Esophagus squamous epithelium (tissue), 5 donors: ENCODE measurements at regions not wholly inside any gene's neighbourhood (a gene's known extent, or its start where the extent isn't known, plus 50 kb on each side); places are given as distances from the start of the nearest gene placed in this dataset.

Experiments used
- DNase-seq: peaks from one replicate; lab custom pipeline; 2025; lab: John Stamatoyannopoulos, UW
- H3K27ac ChIP-seq, 4 donors: fragments of 200-600 bp; sonication (generic); one replicate each; pipeline ENCODE4 v1.5.1; 2016 to 2019; ENCODE audit warnings: mild to moderate bottlenecking in 1 of 4
- H3K27me3 ChIP-seq, 4 donors: fragments of 200-600 bp; sonication (generic); 1 replicate in 3 of 4; 2 replicates in 1 of 4; pipeline versions ENCODE4 v1.5.1 to v1.6.0; 2017 to 2021; ENCODE audit warnings: antibody characterized with exemption in 1 of 4
- H3K36me3 ChIP-seq, 3 donors: fragments of 200-600 bp; sonication (generic); one replicate each; pipeline ENCODE4 v1.5.1; 2016 to 2019
- H3K4me1 ChIP-seq, 3 donors: fragments of 200-600 bp; sonication (generic); one replicate each; pipeline ENCODE4 v1.5.1; 2017 to 2019
- H3K4me3 ChIP-seq, 4 donors: fragments of 200-600 bp; sonication (generic); 1 replicate in 3 of 4; 2 replicates in 1 of 4; pipeline ENCODE4 v1.5.1; 2016 to 2019; ENCODE audit warnings: mild to moderate bottlenecking in 2 of 4, moderate library complexity in 1 of 4
- H3K9me3 ChIP-seq, 3 donors: fragments of 200-600 bp; sonication (generic); one replicate each; pipeline ENCODE4 v1.5.1; 2016 to 2019
- CTCF ChIP-seq, 6 experiments: fragments of 450-650 bp in 4 of 6; fragments of 200-600 bp in 2 of 6; sonication (generic) in 2 of 6; IDR thresholded peaks; one replicate each; pipeline ENCODE4 v1.5.1; 2016 to 2019; ENCODE audit warnings: antibody characterized with exemption in 6 of 6, mild to moderate bottlenecking in 4 of 6, moderate library complexity in 4 of 6
- POLR2A ChIP-seq, 4 donors: fragments of 450-650 bp; IDR thresholded peaks; one replicate each; pipeline ENCODE4 v1.6.1; 2017; ENCODE audit warnings: antibody characterized with exemption in 4 of 4, mild to moderate bottlenecking in 4 of 4, moderate library complexity in 3 of 4
- WGBS, 2 donors: methylation state at CpG; one replicate each; pipeline ENCODE4 v1.1.5; 2018; 5-methylcytosine and 5-hydroxymethylcytosine counted together
- intact Hi-C: fragments of 100-400 bp; cut with DNase I; formaldehyde crosslinking; loops from one replicate; pipeline ENCODE4 v1.15.0; 2022
- donor health status: DM: yes; HTN: yes; CAD: no.

GRCh38 chr22:34294986-34295385 is 374.7 kb upstream of the LARGE1 start:
- H3K27me3 ChIP-seq = no peaks in the 10 kb centered on the region
- H3K4me3 ChIP-seq = no peak overlapping the region
- no peaks in the 10 kb centered on the region for H3K4me1 ChIP-seq
- intact Hi-C loops = no loop called here
- H3K36me3 ChIP-seq = no peaks in the 10 kb centered on the region
- TF ChIP-seq CTCF (IDR thresholded peaks at IDR 0.05) (no peak), POLR2A (IDR thresholded peaks at IDR 0.05) (no peak)
- WGBS, 2 donors = 63 to 65% methylated on average over 3 of the region's 3 CpGs
- no peaks in the 10 kb centered on the region for H3K9me3 ChIP-seq
- no peak overlapping the region for H3K27ac ChIP-seq
- DNase-seq = no peak

DNA sequence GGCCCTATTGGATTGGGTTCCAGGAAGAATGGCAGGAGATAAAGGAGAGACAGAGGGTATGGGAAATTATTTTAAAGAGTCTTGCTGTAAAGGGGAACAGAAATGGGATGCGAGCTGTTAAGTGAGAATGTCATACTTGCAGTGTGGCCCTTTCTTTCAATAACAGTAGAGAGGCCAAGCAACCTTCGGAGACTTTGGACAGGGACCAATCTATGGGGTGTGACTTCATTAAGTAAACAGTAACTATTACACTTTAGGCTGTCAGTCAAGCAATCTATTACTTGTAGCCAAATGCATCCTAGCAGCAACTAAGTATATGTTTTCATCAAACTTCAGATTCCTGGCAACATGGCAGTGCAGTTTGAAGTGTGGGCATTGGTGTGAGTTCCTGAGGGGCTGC is 376.2 kb upstream of the LARGE1 start:
- 56 to 60% methylated on average over 2 of the region's 2 CpGs for WGBS, 2 donors
- Histone ChIP-seq H3K4me3 (no peak overlapping the region), H3K9me3 (no peaks in the 10 kb centered on the region), H3K36me3 (no peaks in the 10 kb centered on the region), H3K4me1 (no peaks in the 10 kb centered on the region), H3K27ac (no peak overlapping the region), H3K27me3 (no peaks in the 10 kb centered on the region)
- no peak for DNase-seq
- TF ChIP-seq POLR2A (IDR thresholded peaks at IDR 0.05) (no peak), CTCF (IDR thresholded peaks at IDR 0.05) (no peak)
- intact Hi-C loops = no loop called here

DNA sequence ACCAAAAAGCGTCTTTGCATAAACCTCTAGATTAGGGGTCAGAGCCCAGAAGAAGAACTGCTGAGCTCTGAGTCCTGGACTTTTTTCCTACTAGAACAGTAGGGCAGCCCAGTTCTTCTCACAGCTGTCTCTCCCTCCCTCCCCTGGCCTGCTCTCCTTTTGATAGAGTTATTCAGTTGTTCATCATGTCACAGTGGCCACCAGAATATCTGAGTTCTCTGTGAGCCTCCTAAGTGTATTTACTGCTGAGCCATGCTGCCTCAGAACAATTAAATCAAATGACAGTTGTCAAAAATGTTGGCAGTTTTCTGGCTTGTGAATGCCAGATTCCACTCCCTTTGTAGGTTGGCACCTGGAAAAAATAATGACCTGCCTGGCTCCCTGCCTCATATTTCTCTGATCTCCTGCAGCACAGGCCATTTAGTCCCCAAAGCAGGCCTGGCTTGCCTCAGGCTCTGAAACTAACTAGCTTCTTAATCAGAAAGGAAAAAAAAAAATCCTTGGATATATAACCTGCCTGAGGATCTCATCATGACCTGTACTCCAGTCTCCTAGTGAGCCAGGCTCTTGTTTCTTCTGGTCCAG is 377.4 kb upstream of the LARGE1 start:
- Histone ChIP-seq H3K27ac (no peak overlapping the region), H3K27me3 (no peaks in the 10 kb centered on the region)
- TF ChIP-seq POLR2A (IDR thresholded peaks at IDR 0.05) = no peak
- TF ChIP-seq CTCF (IDR thresholded peaks at IDR 0.05) = no peak

GRCh38 chr22:34299496-34299895 is 379.2 kb upstream of the LARGE1 start:
- Histone ChIP-seq H3K4me1 (no peaks in the 10 kb centered on the region), H3K9me3 (no peaks in the 10 kb centered on the region), H3K27me3 (no peaks in the 10 kb centered on the region), H3K27ac (no peak overlapping the region), H3K36me3 (no peaks in the 10 kb centered on the region), H3K4me3 (no peak overlapping the region)
- no peak for TF ChIP-seq POLR2A (IDR thresholded peaks at IDR 0.05)
- no peak for TF ChIP-seq CTCF (IDR thresholded peaks at IDR 0.05)
- WGBS, 2 donors = 50 to 60% methylated on average over 1 of the region's 1 CpG
- DNase-seq = no peak
- intact Hi-C loops = no loop called here

More for the DNA sequence above, 377.4 kb upstream of the LARGE1 start:
- H3K4me1 ChIP-seq = no peaks in the 10 kb centered on the region
- no peaks in the 10 kb centered on the region for H3K36me3 ChIP-seq
- WGBS, 2 donors = 73 to 83% methylated on average over 1 of the region's 1 CpG
- H3K9me3 ChIP-seq = no peaks in the 10 kb centered on the region
- no peak overlapping the region for H3K4me3 ChIP-seq
- intact Hi-C loops = no loop called here
- no peak for DNase-seq

GRCh38 chr22:34301569-34301968 is 381.3 kb upstream of the LARGE1 start:
- intact Hi-C loops = no loop called here
- no peaks in the 10 kb centered on the region for H3K4me1 ChIP-seq
- H3K27me3 ChIP-seq = no peaks in the 10 kb centered on the region
- H3K4me3 ChIP-seq = no peak overlapping the region
- H3K9me3 ChIP-seq = no peaks in the 10 kb centered on the region
- H3K36me3 ChIP-seq = no peaks in the 10 kb centered on the region
- TF ChIP-seq POLR2A (IDR thresholded peaks at IDR 0.05) (no peak), CTCF (IDR thresholded peaks at IDR 0.05) (no peak)
- H3K27ac ChIP-seq = no peak overlapping the region
- DNase-seq = no peak
